Gastroesophageal sphincter (tissue), 4 donors: ENCODE measurements at regions not wholly inside any gene's neighbourhood (a gene's known extent, or its start where the extent isn't known, plus 50 kb on each side); places are given as distances from the start of the nearest gene placed in this dataset.

Experiments used
- ATAC-seq: fragments of 150-250 bp; one replicate; pipeline ENCODE4 v1.9.1; 2016; ENCODE audit warnings: mild to moderate bottlenecking, moderate library complexity
- H3K27ac ChIP-seq, 4 donors: fragments of 200-600 bp; sonication (generic) in 3 of 4; 1 replicate in 3 of 4; 2 replicates in 1 of 4; pipeline ENCODE4 v1.5.1; 2016 to 2019
- H3K27me3 ChIP-seq: fragments of 200-600 bp; sonication (generic); one replicate; pipeline ENCODE4 v1.5.1; 2019
- H3K36me3 ChIP-seq, 2 donors: fragments of 200-600 bp; sonication (generic); one replicate each; pipeline ENCODE4 v1.5.1; 2019; ENCODE audit warnings: control low read depth in 1 of 2
- H3K4me1 ChIP-seq, 3 donors: fragments of 200-600 bp; sonication (generic); 1 replicate in 2 of 3; 2 replicates in 1 of 3; pipeline ENCODE4 v1.5.1; 2016 to 2019; ENCODE audit warnings: control low read depth in 2 of 3
- H3K4me3 ChIP-seq, 2 donors: fragments of 200-600 bp; sonication (generic); one replicate each; pipeline ENCODE4 v1.5.1; 2019; ENCODE audit warnings: mild to moderate bottlenecking in 1 of 2, moderate library complexity in 1 of 2
- H3K9me3 ChIP-seq, 3 donors: fragments of 200-600 bp; sonication (generic); one replicate each; pipeline ENCODE4 v1.5.1; 2017 to 2019; ENCODE audit warnings: control low read depth in 2 of 3
- CTCF ChIP-seq, 4 experiments: fragments of 200-600 bp in 2 of 4; fragments of 450-650 bp in 2 of 4; sonication (generic) in 1 of 4; IDR thresholded peaks; one replicate each; pipeline ENCODE4 v1.5.1; 2017 to 2019; ENCODE audit warnings: antibody characterized with exemption in 4 of 4, mild to moderate bottlenecking in 2 of 4, moderate library complexity in 2 of 4
- EP300 ChIP-seq: sonication (generic); formaldehyde crosslinking; IDR thresholded peaks from one replicate; pipeline ENCODE4 v1.6.1; 2017; ENCODE audit warnings: antibody characterized with exemption, mild to moderate bottlenecking
- POLR2A ChIP-seq, 2 donors: fragments of 450-650 bp; IDR thresholded peaks; one replicate each; pipeline ENCODE4 v1.6.1; 2017; ENCODE audit warnings: antibody characterized with exemption in 2 of 2, mild to moderate bottlenecking in 2 of 2, moderate library complexity in 1 of 2
- POLR2AphosphoS5 ChIP-seq: sonication (generic); formaldehyde crosslinking; IDR thresholded peaks from one replicate; pipeline ENCODE4 v1.6.1; 2017; ENCODE audit warnings: antibody characterized with exemption
- WGBS, 2 donors: methylation state at CpG; one replicate each; pipeline ENCODE4 v1.1.5; 2018; ENCODE audit warnings: low coverage in 1 of 2; 5-methylcytosine and 5-hydroxymethylcytosine counted together

DNA sequence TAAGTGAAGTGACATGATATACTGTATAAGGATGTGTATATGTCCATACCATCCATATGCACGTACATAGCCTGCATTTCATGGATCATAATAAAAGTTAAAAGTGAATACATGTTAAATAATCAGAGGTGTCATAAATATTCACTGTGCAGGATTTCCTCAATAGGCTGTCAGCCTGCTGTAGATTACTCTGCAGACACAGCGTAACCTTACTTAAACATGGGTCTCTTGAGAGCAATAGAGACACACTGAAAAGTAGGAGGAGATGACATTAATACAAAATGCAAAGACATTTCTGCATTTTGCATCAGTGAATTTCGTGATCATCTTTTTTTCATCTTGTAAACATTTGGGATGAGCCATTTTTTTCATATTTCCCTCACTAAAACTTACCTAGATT, 955.2 kb upstream of the DIAPH2 start:
- TF ChIP-seq POLR2AphosphoS5 (no peak), CTCF (IDR thresholded peaks at IDR 0.05) (no peak), EP300 (no peak), POLR2A (IDR thresholded peaks at IDR 0.05) (no peak)
- WGBS, 2 donors: 45 to 63% methylated on average over 3 of the region's 3 CpGs
- Histone ChIP-seq H3K4me1 (no peaks in the 10 kb centered on the region), H3K9me3 (no peaks in the 10 kb centered on the region), H3K4me3 (no peak overlapping the region), H3K27me3 (no peaks in the 10 kb centered on the region), H3K27ac (no peak overlapping the region), H3K36me3 (no peaks in the 10 kb centered on the region)
- no peak for ATAC-seq

DNA sequence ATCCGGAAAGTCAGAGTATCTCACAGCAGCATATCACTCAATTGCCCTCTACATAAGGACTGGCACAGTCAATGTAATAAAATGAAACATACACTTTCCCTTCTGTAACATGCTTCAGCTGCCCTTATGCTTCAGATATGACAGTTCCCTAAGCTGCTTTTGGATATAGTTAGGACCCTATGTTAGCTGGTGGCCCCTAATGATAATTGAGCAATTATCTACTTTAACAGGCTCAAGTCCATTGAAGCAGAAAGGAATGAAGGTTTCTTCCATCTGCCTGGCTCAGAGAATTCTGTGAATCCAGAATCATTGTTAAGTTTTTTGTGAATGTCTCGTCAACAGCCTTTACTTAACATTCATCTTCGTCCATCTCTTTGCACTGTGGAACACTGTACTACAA, 951.2 kb upstream of the DIAPH2 start:
- H3K27me3 ChIP-seq: no peaks in the 10 kb centered on the region
- no peak for TF ChIP-seq CTCF (IDR thresholded peaks at IDR 0.05)
- TF ChIP-seq EP300: no peak
- TF ChIP-seq POLR2AphosphoS5: no peak
- no peak overlapping the region for H3K27ac ChIP-seq
- no peaks in the 10 kb centered on the region for H3K4me1 ChIP-seq
- 67 to 72% methylated on average over 2 to 3 of the region's 3 CpGs for WGBS, 2 donors
- no peak for ATAC-seq
- H3K9me3 ChIP-seq: no peaks in the 10 kb centered on the region
- H3K4me3 ChIP-seq: no peak overlapping the region
- no peaks in the 10 kb centered on the region for H3K36me3 ChIP-seq

DNA sequence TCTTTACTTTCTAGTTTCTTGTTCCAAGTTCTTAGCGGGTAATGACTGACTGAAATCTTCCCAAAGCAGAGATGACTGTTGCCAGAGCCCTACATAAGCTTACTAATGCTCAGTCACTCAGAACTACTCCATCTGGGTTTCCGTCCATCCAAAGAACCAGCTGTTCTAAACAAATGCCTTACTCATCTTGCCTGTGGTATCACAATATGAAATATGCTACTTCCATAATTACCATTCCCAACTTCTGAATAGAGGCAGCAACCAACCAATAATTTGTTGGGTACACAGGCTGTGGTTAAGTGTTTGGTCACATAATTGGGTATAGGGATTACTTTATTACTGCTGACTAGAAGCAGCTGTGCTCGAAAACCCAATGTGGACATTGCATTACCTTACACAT, 930.2 kb upstream of the DIAPH2 start:
- H3K4me3 ChIP-seq: no peak overlapping the region
- no peaks in the 10 kb centered on the region for H3K9me3 ChIP-seq
- TF ChIP-seq CTCF (IDR thresholded peaks at IDR 0.05) (no peak), POLR2A (IDR thresholded peaks at IDR 0.05) (no peak), POLR2AphosphoS5 (no peak), EP300 (no peak)
- ATAC-seq: no peak
- no peak overlapping the region for H3K27ac ChIP-seq
- H3K36me3 ChIP-seq: no peaks in the 10 kb centered on the region
- 0 to 78% methylated on average over 1 to 3 of the region's 3 CpGs for WGBS, 2 donors
- no peaks in the 10 kb centered on the region for H3K4me1 ChIP-seq
- H3K27me3 ChIP-seq: no peaks in the 10 kb centered on the region

- TF ChIP-seq POLR2A (IDR thresholded peaks at IDR 0.05) (no peak), EP300 (no peak), POLR2AphosphoS5 (no peak), CTCF (IDR thresholded peaks at IDR 0.05) (no peak)
- 59 to 80% methylated on average over 1 to 3 of the region's 3 CpGs for WGBS, 2 donors
- no peak for ATAC-seq
- no peaks in the 10 kb centered on the region for H3K9me3 ChIP-seq
- no peak overlapping the region for H3K27ac ChIP-seq
- no peaks in the 10 kb centered on the region for H3K4me1 ChIP-seq
- no peaks in the 10 kb centered on the region for H3K27me3 ChIP-seq
- no peaks in the 10 kb centered on the region for H3K36me3 ChIP-seq
- no peak overlapping the region for H3K4me3 ChIP-seq
Measured at GRCh38 chrX:95760356-95760755, 924.3 kb upstream of the DIAPH2 start.

- Histone ChIP-seq H3K9me3 (no peaks in the 10 kb centered on the region), H3K27ac (no peak overlapping the region), H3K4me1 (no peaks in the 10 kb centered on the region), H3K36me3 (no peaks in the 10 kb centered on the region), H3K4me3 (no peak overlapping the region), H3K27me3 (no peaks in the 10 kb centered on the region)
- no peak for TF ChIP-seq EP300
- no peak for TF ChIP-seq CTCF (IDR thresholded peaks at IDR 0.05)
- TF ChIP-seq POLR2A (IDR thresholded peaks at IDR 0.05): no peak
- TF ChIP-seq POLR2AphosphoS5: no peak
- ATAC-seq: no peak
- WGBS, 2 donors: no CpG with 5 or more reads among the region's 1 CpG
Measured at GRCh38 chrX:95762716-95763115, 921.9 kb upstream of the DIAPH2 start.
